Stimulated activated naive B cell treated with anti-CD40 and anti-IgM and Interleukin-4, amounts not matched to agents 10 μg/mL and 1 μg/mL and 100 μg/mL, for 72 hours (primary cell): ENCODE measurements at regions not wholly inside any gene's neighbourhood (a gene's known extent, or its start where the extent isn't known, plus 50 kb on each side); places are given as distances from the start of the nearest gene placed in this dataset.

Experiments used
- ATAC-seq, 2 donors: fragments of 150-1000 bp; cut with Tn5 transposase; replicated peaks; 2 replicates each; pipeline ENCODE4 v1.10.0; 2021; ENCODE audit warnings: moderate library complexity in 1 of 2
- DNase-seq: peaks from one replicate; pipeline ENCODE4 v3.0.0; 2021
- H3K27ac Mint-ChIP-seq: one replicate; pipeline ENCODE4 v1.8.0; 2022; ENCODE audit warnings: mild to moderate bottlenecking, mixed read lengths
- H3K27me3 Mint-ChIP-seq, 2 donors: one replicate each; pipeline ENCODE4 v1.8.0; 2022; ENCODE audit warnings: mixed read lengths in 2 of 2
- H3K36me3 Mint-ChIP-seq, 2 donors: one replicate each; pipeline ENCODE4 v1.8.0; 2022; ENCODE audit warnings: mixed read lengths in 2 of 2, mild to moderate bottlenecking in 1 of 2
- H3K4me1 Mint-ChIP-seq, 2 donors: one replicate each; pipeline ENCODE4 v1.8.0; 2022; ENCODE audit warnings: mixed read lengths in 2 of 2, mild to moderate bottlenecking in 1 of 2
- H3K4me3 Mint-ChIP-seq, 2 donors: one replicate each; pipeline ENCODE4 v1.8.0; 2022; ENCODE audit warnings: mild to moderate bottlenecking in 2 of 2, mixed read lengths in 2 of 2, moderate library complexity in 1 of 2
- H3K9me3 Mint-ChIP-seq, 2 donors: one replicate each; pipeline ENCODE4 v1.8.0; 2022; ENCODE audit warnings: mixed read lengths in 2 of 2, mild to moderate bottlenecking in 1 of 2

- no peak overlapping the region for H3K4me3 Mint-ChIP-seq
- no peaks in the 10 kb centered on the region for H3K36me3 Mint-ChIP-seq
- H3K27ac Mint-ChIP-seq: no peak overlapping the region
- H3K9me3 Mint-ChIP-seq: peaks cover 4% of the 10 kb centered on the region in 2 donors
- DNase-seq (no peak), ATAC-seq (no peak)
- H3K4me1 Mint-ChIP-seq: no peaks in the 10 kb centered on the region
- no peaks in the 10 kb centered on the region for H3K27me3 Mint-ChIP-seq
Observed at GRCh38 chr4:12746221-12746620, 737.9 kb downstream of the RAB28 start.

- peaks cover 12 to 17% of the 10 kb centered on the region in 2 donors for H3K27me3 Mint-ChIP-seq
- H3K9me3 Mint-ChIP-seq: peaks cover 2 to 4% of the 10 kb centered on the region in 2 donors
- ATAC-seq: peak; percentile 90 to 92
- no peak overlapping the region for H3K27ac Mint-ChIP-seq
- peaks cover 2 to 10% of the 10 kb centered on the region in 2 donors for H3K4me1 Mint-ChIP-seq
- no peak for DNase-seq
- no peak overlapping the region for H3K4me3 Mint-ChIP-seq
- H3K36me3 Mint-ChIP-seq: no peaks in the 10 kb centered on the region
Observed at GRCh38 chr4:12734586-12734985, 749.6 kb downstream of the RAB28 start.

- DNase-seq (no peak), ATAC-seq (no peak)
- peaks cover 19 to 23% of the 10 kb centered on the region in 2 donors for H3K27me3 Mint-ChIP-seq
- H3K27ac Mint-ChIP-seq: no peak overlapping the region
- no peak overlapping the region for H3K4me3 Mint-ChIP-seq
- no peaks in the 10 kb centered on the region for H3K36me3 Mint-ChIP-seq
- peaks cover 1 to 2% of the 10 kb centered on the region in 2 donors for H3K4me1 Mint-ChIP-seq
- no peaks in the 10 kb centered on the region for H3K9me3 Mint-ChIP-seq
Observed at GRCh38 chr4:12729384-12729783, 754.8 kb downstream of the RAB28 start.

GRCh38 chr4:12724510-12724909 lies 759.6 kb downstream of the RAB28 start:
- Mint-ChIP-seq H3K4me3 (peak overlapping the region in 1 of 2 donors; percentile 51), H3K36me3 (no peaks in the 10 kb centered on the region), H3K27ac (no peak overlapping the region), H3K9me3 (no peaks in the 10 kb centered on the region), H3K4me1 (peaks cover 0 to 5% of the 10 kb centered on the region in 2 donors), H3K27me3 (peaks cover 7 to 23% of the 10 kb centered on the region in 2 donors)
- ATAC-seq: no peak
- no peak for DNase-seq

- H3K4me1 Mint-ChIP-seq: peaks cover 0 to 5% of the 10 kb centered on the region in 2 donors
- no peaks in the 10 kb centered on the region for H3K9me3 Mint-ChIP-seq
- no peak overlapping the region for H3K4me3 Mint-ChIP-seq
Observed at GRCh38 chr4:12723849-12724447, 760.2 kb downstream of the RAB28 start.

GRCh38 chr4:12716896-12717295 lies 767.2 kb downstream of the RAB28 start:
- H3K4me3 Mint-ChIP-seq: no peak overlapping the region
- no peak for DNase-seq

More at GRCh38 chr4:12723849-12724447, 760.2 kb downstream of the RAB28 start:
- ATAC-seq: no peak
- Mint-ChIP-seq H3K36me3 (no peaks in the 10 kb centered on the region), H3K27me3 (peaks cover 7 to 24% of the 10 kb centered on the region in 2 donors), H3K27ac (no peak overlapping the region)
- DNase-seq: no peak

GRCh38 chr4:12712648-12713339 lies 771.3 kb downstream of the RAB28 start:
- no peak for ATAC-seq

More at GRCh38 chr4:12716896-12717295, 767.2 kb downstream of the RAB28 start:
- Mint-ChIP-seq H3K9me3 (peaks cover 5 to 7% of the 10 kb centered on the region in 2 donors), H3K27ac (no peak overlapping the region), H3K36me3 (no peaks in the 10 kb centered on the region), H3K4me1 (no peaks in the 10 kb centered on the region), H3K27me3 (peaks cover 0 to 15% of the 10 kb centered on the region in 2 donors)
- ATAC-seq: no peak

GRCh38 chr4:12707381-12708175 lies 776.6 kb downstream of the RAB28 start:
- Mint-ChIP-seq H3K4me3 (no peak overlapping the region), H3K27ac (no peak overlapping the region), H3K9me3 (peaks cover 2% of the 10 kb centered on the region in 2 donors), H3K36me3 (no peaks in the 10 kb centered on the region), H3K27me3 (peaks cover 0 to 7% of the 10 kb centered on the region in 2 donors), H3K4me1 (no peaks in the 10 kb centered on the region)
- DNase-seq (no peak), ATAC-seq (no peak)

More at GRCh38 chr4:12712648-12713339, 771.3 kb downstream of the RAB28 start:
- no peak for DNase-seq
- no peak overlapping the region for H3K4me3 Mint-ChIP-seq
- H3K36me3 Mint-ChIP-seq: no peaks in the 10 kb centered on the region
- H3K27me3 Mint-ChIP-seq: no peaks in the 10 kb centered on the region
- no peak overlapping the region for H3K27ac Mint-ChIP-seq
- peaks cover 5 to 7% of the 10 kb centered on the region in 2 donors for H3K9me3 Mint-ChIP-seq
- no peaks in the 10 kb centered on the region for H3K4me1 Mint-ChIP-seq

- no peak for DNase-seq
- H3K9me3 Mint-ChIP-seq: peaks cover 0 to 2% of the 10 kb centered on the region in 2 donors
- H3K4me3 Mint-ChIP-seq: no peak overlapping the region
- no peaks in the 10 kb centered on the region for H3K4me1 Mint-ChIP-seq
- no peaks in the 10 kb centered on the region for H3K36me3 Mint-ChIP-seq
- no peak overlapping the region for H3K27ac Mint-ChIP-seq
- no peak for ATAC-seq
- peaks cover 0 to 7% of the 10 kb centered on the region in 2 donors for H3K27me3 Mint-ChIP-seq
Observed at GRCh38 chr4:12703036-12703435, 781.1 kb downstream of the RAB28 start.

- H3K27me3 Mint-ChIP-seq: peaks cover 0 to 7% of the 10 kb centered on the region in 2 donors
- H3K4me1 Mint-ChIP-seq: no peaks in the 10 kb centered on the region
- no peak overlapping the region for H3K4me3 Mint-ChIP-seq
- no peak for ATAC-seq
- H3K27ac Mint-ChIP-seq: no peak overlapping the region
- DNase-seq: no peak
- H3K9me3 Mint-ChIP-seq: peaks cover 0 to 2% of the 10 kb centered on the region in 2 donors
- no peaks in the 10 kb centered on the region for H3K36me3 Mint-ChIP-seq
Observed at GRCh38 chr4:12701384-12701783, 782.8 kb downstream of the RAB28 start.

GRCh38 chr4:12697970-12698369 lies 786.2 kb downstream of the RAB28 start:
- Mint-ChIP-seq H3K9me3 (peaks cover 0 to 2% of the 10 kb centered on the region in 2 donors), H3K27me3 (no peaks in the 10 kb centered on the region), H3K27ac (no peak overlapping the region), H3K36me3 (no peaks in the 10 kb centered on the region), H3K4me3 (no peak overlapping the region), H3K4me1 (no peaks in the 10 kb centered on the region)
- ATAC-seq (peak; percentile 57 to 67), DNase-seq (no peak)

GRCh38 chr4:12692815-12693214 lies 791.3 kb downstream of the RAB28 start:
- no peak overlapping the region for H3K27ac Mint-ChIP-seq
- H3K4me1 Mint-ChIP-seq: no peaks in the 10 kb centered on the region
- H3K36me3 Mint-ChIP-seq: no peaks in the 10 kb centered on the region
- H3K4me3 Mint-ChIP-seq: no peak overlapping the region
- ATAC-seq (no peak), DNase-seq (no peak)
- H3K27me3 Mint-ChIP-seq: no peaks in the 10 kb centered on the region
- no peaks in the 10 kb centered on the region for H3K9me3 Mint-ChIP-seq

GRCh38 chr4:12691168-12691567 lies 793.0 kb downstream of the RAB28 start:
- H3K27me3 Mint-ChIP-seq: no peaks in the 10 kb centered on the region
- no peaks in the 10 kb centered on the region for H3K9me3 Mint-ChIP-seq
- no peak for DNase-seq
- no peak overlapping the region for H3K4me3 Mint-ChIP-seq
- H3K27ac Mint-ChIP-seq: no peak overlapping the region
- H3K4me1 Mint-ChIP-seq: no peaks in the 10 kb centered on the region
- no peaks in the 10 kb centered on the region for H3K36me3 Mint-ChIP-seq
- no peak for ATAC-seq

GRCh38 chr4:12689457-12689856 lies 794.7 kb downstream of the RAB28 start:
- H3K27me3 Mint-ChIP-seq: no peaks in the 10 kb centered on the region
- DNase-seq (no peak), ATAC-seq (no peak)
- no peak overlapping the region for H3K27ac Mint-ChIP-seq
- H3K4me1 Mint-ChIP-seq: no peaks in the 10 kb centered on the region
- H3K4me3 Mint-ChIP-seq: no peak overlapping the region
- H3K36me3 Mint-ChIP-seq: no peaks in the 10 kb centered on the region
- H3K9me3 Mint-ChIP-seq: no peaks in the 10 kb centered on the region
